22Rv1 (cell line): ENCODE measurements at regions not wholly inside any gene's neighbourhood (a gene's known extent, or its start where the extent isn't known, plus 50 kb on each side); places are given as distances from the start of the nearest gene placed in this dataset.

ENCODE experiments used
- CTCF ChIP-seq: fragments of 450-650 bp; IDR thresholded peaks from 2 replicates; pipeline ENCODE4 v1.5.1; 2017; ENCODE audit warnings: mild to moderate bottlenecking
- ZFX ChIP-seq: fragments of 450-650 bp; IDR thresholded peaks from 2 replicates; pipeline ENCODE4 v1.6.1; 2017; ENCODE audit warnings: antibody characterized with exemption, borderline replicate concordance

GRCh38 chr12:87756721-87757120, 272.5 kb downstream of the C12orf50 start:
- TF ChIP-seq CTCF (no peak), ZFX (no peak)
